GM12878 (cell line): ENCODE measurements at regions not wholly inside any gene's neighbourhood (a gene's known extent, or its start where the extent isn't known, plus 50 kb on each side); places are given as distances from the start of the nearest gene placed in this dataset.

Experiments
- POLR2A ChIP-seq: IDR thresholded peaks from 2 replicates; pipeline ENCODE4 v1.6.1; 2011; ENCODE audit warnings: low read depth, mild to moderate bottlenecking, low read length
- ZNF24 ChIP-seq: fragments of 450-650 bp; IDR thresholded peaks from 2 replicates; pipeline ENCODE4 v1.6.1; 2017; ENCODE audit warnings: antibody characterized with exemption, mild to moderate bottlenecking
- ZSCAN29 ChIP-seq: fragments of 450-650 bp; IDR thresholded peaks from 2 replicates; pipeline ENCODE4 v1.6.1; 2017; ENCODE audit warnings: mild to moderate bottlenecking, moderate library complexity

- TF ChIP-seq POLR2A (no peak), ZNF24 (no peak), ZSCAN29 (no peak)
Observed at GRCh38 chr5:103624675-103625074, 62.1 kb upstream of the NUDT12 start.
